Osteoblast (primary cell): ENCODE measurements at regions not wholly inside any gene's neighbourhood (a gene's known extent, or its start where the extent isn't known, plus 50 kb on each side); places are given as distances from the start of the nearest gene placed in this dataset.

Experiments used
- DNase-seq: peaks from one replicate; pipeline ENCODE4 v3.0.0; 2011; ENCODE audit warnings: low spot score, mixed read lengths; ENCODE audit not compliant: insufficient read length; ENCODE audit errors: missing footprints
- H2AFZ ChIP-seq: 2 replicates; pipeline ENCODE4 v1.6.0; 2011; ENCODE audit warnings: mild to moderate bottlenecking, low read length
- H3K27ac ChIP-seq: 2 replicates; pipeline ENCODE4 v1.5.1; 2011; ENCODE audit warnings: mild to moderate bottlenecking, low read depth, low read length, moderate library complexity
- H3K27me3 ChIP-seq: 2 replicates; pipeline ENCODE4 v1.6.0; 2012; ENCODE audit warnings: mild to moderate bottlenecking, control low read depth, inconsistent platforms, low read length, moderate library complexity; ENCODE audit not compliant: insufficient read depth
- H3K36me3 ChIP-seq: 2 replicates; pipeline ENCODE4 v1.5.1; 2011; ENCODE audit warnings: mild to moderate bottlenecking, low read length, control low read depth, moderate library complexity; ENCODE audit not compliant: insufficient read depth
- H3K4me1 ChIP-seq: 2 replicates; pipeline ENCODE4 v1.5.1; 2011; ENCODE audit warnings: mild to moderate bottlenecking, low read length, control low read depth, moderate library complexity; ENCODE audit not compliant: insufficient read depth
- H3K4me2 ChIP-seq: 2 replicates; pipeline ENCODE4 v1.6.0; 2011; ENCODE audit warnings: mild to moderate bottlenecking, low read length; ENCODE audit not compliant: insufficient read depth
- H3K4me3 ChIP-seq: fragments of 200-600 bp; sonication (generic); 3 replicates; pipeline ENCODE4 v1.5.1; 2012; ENCODE audit warnings: mild to moderate bottlenecking, low read length, inconsistent platforms; ENCODE audit not compliant: insufficient read depth
- H3K79me2 ChIP-seq: 2 replicates; pipeline ENCODE4 v1.6.0; 2012; ENCODE audit warnings: mild to moderate bottlenecking, low read length, control low read depth, inconsistent platforms; ENCODE audit not compliant: insufficient read depth
- H3K9me3 ChIP-seq: 2 replicates; pipeline ENCODE4 v1.5.1; 2011; ENCODE audit warnings: low read depth, low read length, control low read depth
- H4K20me1 ChIP-seq: 2 replicates; pipeline ENCODE4 v1.6.0; 2012; ENCODE audit warnings: mild to moderate bottlenecking, low read length, control low read depth; ENCODE audit not compliant: insufficient read depth
- TF ChIP-seq, protein P1 (sequence below): IDR thresholded peaks from 2 replicates; pipeline ENCODE4 v1.5.1; 2011; ENCODE audit warnings: mild to moderate bottlenecking, low read depth, low read length, moderate library complexity; ENCODE audit errors: extremely low read depth

GRCh38 chr11:87954476-87954875 is 220.8 kb downstream of the RAB38 start:
- Histone ChIP-seq H3K9me3 (no peaks in the 10 kb centered on the region), H3K27ac (no peak overlapping the region), H3K36me3 (no peaks in the 10 kb centered on the region), H3K4me3 (no peak overlapping the region), H3K4me2 (no peak overlapping the region), H3K27me3 (no peaks in the 10 kb centered on the region), H3K4me1 (no peaks in the 10 kb centered on the region), H4K20me1 (no peaks in the 10 kb centered on the region), H3K79me2 (no peaks in the 10 kb centered on the region), H2AFZ (no peak overlapping the region)
- TF ChIP-seq, protein P1, sequence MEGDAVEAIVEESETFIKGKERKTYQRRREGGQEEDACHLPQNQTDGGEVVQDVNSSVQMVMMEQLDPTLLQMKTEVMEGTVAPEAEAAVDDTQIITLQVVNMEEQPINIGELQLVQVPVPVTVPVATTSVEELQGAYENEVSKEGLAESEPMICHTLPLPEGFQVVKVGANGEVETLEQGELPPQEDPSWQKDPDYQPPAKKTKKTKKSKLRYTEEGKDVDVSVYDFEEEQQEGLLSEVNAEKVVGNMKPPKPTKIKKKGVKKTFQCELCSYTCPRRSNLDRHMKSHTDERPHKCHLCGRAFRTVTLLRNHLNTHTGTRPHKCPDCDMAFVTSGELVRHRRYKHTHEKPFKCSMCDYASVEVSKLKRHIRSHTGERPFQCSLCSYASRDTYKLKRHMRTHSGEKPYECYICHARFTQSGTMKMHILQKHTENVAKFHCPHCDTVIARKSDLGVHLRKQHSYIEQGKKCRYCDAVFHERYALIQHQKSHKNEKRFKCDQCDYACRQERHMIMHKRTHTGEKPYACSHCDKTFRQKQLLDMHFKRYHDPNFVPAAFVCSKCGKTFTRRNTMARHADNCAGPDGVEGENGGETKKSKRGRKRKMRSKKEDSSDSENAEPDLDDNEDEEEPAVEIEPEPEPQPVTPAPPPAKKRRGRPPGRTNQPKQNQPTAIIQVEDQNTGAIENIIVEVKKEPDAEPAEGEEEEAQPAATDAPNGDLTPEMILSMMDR = no peak
- DNase-seq = no peak

GRCh38 chr11:87942786-87943185 is 232.5 kb downstream of the RAB38 start:
- no peak for DNase-seq
- no peak overlapping the region for H3K4me3 ChIP-seq
- H4K20me1 ChIP-seq = no peaks in the 10 kb centered on the region
- H3K9me3 ChIP-seq = no peaks in the 10 kb centered on the region
- H3K27ac ChIP-seq = no peak overlapping the region
- no peaks in the 10 kb centered on the region for H3K4me1 ChIP-seq
- H3K79me2 ChIP-seq = no peaks in the 10 kb centered on the region
- no peaks in the 10 kb centered on the region for H3K27me3 ChIP-seq
- no peak overlapping the region for H2AFZ ChIP-seq
- H3K36me3 ChIP-seq = no peaks in the 10 kb centered on the region
- H3K4me2 ChIP-seq = no peak overlapping the region
- TF ChIP-seq, protein P1 = no peak

DNA sequence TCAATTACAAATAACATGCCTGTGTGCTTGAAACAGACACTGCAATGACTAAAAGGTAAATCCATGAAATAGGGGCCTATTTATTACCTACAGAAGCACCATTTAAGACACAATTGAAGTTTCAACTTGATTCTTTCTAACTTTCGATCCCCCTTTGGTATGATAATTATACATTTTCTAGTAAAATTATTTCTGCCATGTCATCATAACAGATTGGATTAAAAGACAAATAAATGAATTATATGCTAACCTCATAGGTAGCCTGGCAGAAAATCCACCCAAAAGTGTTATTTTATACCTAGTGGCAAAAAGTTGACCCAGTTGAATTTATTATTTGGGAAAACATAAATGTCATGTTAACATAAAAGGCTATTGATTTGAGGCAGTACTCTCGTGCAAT is 241.1 kb downstream of the RAB38 start:
- TF ChIP-seq, protein P1 = no peak
- H4K20me1 ChIP-seq = no peaks in the 10 kb centered on the region
- no peak overlapping the region for H3K4me2 ChIP-seq
- no peaks in the 10 kb centered on the region for H3K36me3 ChIP-seq
- H3K79me2 ChIP-seq = no peaks in the 10 kb centered on the region
- no peak overlapping the region for H2AFZ ChIP-seq
- H3K9me3 ChIP-seq = no peaks in the 10 kb centered on the region
- H3K4me1 ChIP-seq = no peaks in the 10 kb centered on the region
- H3K27ac ChIP-seq = no peak overlapping the region
- no peak overlapping the region for H3K4me3 ChIP-seq
- no peak for DNase-seq
- no peaks in the 10 kb centered on the region for H3K27me3 ChIP-seq

DNA sequence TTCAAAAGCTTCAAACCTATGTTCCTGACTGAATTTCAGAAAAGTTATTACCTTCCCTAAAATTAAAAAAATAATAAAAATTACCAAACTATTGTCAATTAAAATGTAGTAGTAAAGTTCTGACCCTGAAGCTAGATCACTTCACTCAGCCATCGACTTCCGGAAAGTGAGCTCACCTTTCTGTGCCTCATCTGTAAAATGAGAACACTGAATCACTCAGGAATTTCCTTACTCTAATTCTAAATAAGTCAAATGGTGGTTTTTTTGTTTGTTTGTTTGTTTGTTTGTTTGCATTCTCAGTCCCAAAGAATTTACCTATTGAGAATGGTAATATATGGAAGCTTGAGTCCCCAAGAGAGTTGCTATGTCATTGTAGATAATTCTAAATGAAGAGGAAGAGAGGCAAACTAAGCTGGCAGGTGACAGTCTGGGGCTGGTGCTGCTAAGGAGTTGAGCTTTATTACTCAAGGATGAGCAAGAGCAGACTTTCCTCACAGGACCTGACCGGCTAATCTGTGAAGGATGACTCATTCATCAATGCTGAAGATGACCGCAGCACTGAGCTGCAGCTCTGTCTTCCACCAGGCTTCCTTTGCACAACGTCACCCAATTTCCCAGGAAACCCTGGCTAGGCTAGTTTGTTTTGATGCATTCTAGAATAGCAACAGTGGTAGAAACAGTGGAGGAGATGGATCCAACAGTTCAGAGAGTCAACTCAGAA is 248.8 kb downstream of the RAB38 start:
- no peaks in the 10 kb centered on the region for H3K4me1 ChIP-seq
- TF ChIP-seq, protein P1 = no peak
- no peaks in the 10 kb centered on the region for H3K27me3 ChIP-seq
- no peak for DNase-seq
- H3K9me3 ChIP-seq = no peaks in the 10 kb centered on the region
- no peak overlapping the region for H3K27ac ChIP-seq
- H2AFZ ChIP-seq = no peak overlapping the region
- no peaks in the 10 kb centered on the region for H3K79me2 ChIP-seq
- no peaks in the 10 kb centered on the region for H4K20me1 ChIP-seq
- H3K36me3 ChIP-seq = no peaks in the 10 kb centered on the region
- no peak overlapping the region for H3K4me2 ChIP-seq
- H3K4me3 ChIP-seq = no peak overlapping the region
